GM04503 (cell line): ENCODE measurements at regions not wholly inside any gene's neighbourhood (a gene's known extent, or its start where the extent isn't known, plus 50 kb on each side); places are given as distances from the start of the nearest gene placed in this dataset.

ENCODE experiments used
- DNase-seq: peaks from one replicate; pipeline ENCODE4 v3.0.0-alpha.2; 2012; ENCODE audit warnings: low read depth

DNA sequence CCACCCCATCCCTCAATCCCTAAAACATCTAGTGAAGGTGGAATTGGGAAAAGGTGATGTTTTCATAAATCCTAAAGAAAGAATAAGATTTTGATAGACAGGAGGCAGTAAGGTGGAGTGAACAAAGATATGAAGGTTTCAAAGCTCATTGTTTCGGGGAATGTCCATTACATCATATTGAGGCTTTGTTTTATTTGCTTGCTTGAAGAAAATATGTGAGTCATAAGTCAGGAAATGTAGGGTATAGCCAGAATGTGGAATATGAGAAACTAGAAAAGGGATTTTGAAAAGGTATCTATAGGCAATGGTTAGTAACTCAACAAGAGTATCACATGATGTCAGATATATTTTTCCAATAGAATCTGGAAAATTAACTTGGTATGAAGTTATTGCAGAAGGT is 1178.5 kb upstream of the ACVR2A start:
- DNase-seq = no peak

DNA sequence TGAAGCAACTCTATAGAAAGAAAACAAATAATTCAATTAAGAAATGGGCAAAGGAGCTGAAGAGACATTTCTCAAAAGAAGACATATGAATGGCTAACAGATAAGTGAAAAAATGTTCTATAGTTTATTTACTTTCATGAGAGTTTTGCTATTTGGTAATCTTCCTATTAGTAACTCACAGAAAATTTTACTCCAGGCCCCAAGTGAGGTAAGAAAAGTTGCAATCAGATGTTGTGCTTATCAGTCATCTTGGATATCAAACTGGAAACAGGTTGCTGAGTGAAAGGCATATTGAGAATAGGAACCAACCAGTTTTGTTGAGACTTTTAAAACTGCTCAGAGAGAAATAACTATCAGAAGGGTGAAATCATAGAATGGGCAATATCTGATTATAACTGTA is 1179.0 kb upstream of the ACVR2A start:
- no peak for DNase-seq

DNA sequence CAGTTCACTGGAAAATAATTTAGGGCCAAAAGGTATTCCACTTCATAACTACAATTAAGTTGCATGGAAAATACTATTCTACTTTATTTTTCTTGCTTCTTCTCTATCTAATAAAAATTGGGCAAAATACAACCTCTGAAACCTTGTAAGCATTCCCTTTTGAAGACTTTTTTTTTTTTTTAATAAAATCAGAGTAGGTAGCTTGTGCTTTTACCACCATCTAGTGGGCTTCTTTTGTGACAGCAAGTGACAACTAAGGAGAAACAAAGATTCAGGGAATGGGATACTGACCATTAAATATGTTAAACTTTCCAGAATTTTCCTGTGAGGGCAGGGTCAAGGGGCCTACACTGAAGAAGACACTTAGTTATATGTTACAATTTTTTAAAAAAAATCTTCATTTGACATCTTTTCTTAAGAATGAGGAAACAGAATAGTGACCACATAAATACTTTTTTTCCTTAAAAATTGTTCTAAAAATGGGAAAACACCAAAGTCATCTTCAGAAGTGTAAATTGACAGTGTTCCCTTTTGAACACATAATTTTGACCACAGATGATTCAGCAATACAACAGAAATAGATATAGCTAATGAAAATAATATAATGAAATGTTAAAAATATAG is 1183.2 kb upstream of the ACVR2A start:
- DNase-seq = no peak

DNA sequence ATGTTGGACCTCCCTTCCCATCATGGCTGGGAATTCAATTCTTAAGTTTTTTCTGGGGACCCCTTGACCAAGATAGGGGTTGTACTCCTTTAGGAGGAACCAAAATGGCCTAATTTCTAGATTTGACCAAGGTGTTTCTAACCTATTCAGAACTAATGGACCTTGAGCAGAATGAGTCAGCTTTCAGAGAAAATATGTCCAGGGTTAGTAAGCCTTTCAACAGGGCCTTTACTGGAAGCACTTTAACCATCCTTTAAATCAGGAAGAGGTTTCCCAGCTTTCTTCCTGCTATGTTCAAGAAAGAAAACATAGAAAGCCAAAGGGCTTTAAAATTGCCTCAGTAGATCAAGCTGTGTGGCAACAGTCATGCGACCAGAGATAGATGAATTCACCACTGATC is 1184.9 kb upstream of the ACVR2A start:
- DNase-seq = no peak

DNA sequence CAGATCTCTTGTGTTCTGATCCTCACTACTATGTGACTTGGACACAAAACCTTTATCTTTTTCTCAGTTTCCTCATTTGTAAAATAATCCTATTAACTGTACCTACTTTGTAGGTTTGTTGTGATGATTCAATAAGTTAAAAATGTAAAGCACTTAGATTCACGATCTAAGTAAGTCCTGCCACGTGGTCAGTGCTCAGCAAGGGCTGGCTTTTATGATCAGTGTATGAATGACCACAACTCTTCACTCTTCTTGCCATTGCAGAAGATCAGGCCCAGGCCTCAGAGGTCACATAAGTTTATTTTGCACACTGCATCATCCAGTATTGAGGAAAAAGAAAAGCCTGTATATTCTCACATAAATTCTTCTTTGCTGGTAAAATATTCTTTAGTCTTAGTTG is 1192.5 kb upstream of the ACVR2A start:
- DNase-seq = no peak

DNA sequence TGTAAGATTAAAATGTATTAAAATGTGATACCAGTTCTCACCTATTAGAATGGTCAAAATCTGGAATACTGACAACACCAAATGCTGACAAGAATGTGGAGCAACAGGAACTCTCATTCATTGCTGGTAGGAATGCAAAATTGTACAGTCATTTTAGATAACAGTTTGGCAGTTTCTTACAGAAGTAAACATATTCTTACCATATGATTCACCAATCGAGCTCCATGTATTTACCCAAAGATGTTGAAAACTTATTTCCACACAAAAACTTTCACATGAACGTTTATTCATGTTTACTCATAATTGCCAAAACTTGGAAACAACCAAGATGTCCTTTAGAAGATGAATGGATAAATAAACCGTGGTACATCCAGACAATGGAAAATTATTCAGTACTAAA is 1193.5 kb upstream of the ACVR2A start:
- no peak for DNase-seq

DNA sequence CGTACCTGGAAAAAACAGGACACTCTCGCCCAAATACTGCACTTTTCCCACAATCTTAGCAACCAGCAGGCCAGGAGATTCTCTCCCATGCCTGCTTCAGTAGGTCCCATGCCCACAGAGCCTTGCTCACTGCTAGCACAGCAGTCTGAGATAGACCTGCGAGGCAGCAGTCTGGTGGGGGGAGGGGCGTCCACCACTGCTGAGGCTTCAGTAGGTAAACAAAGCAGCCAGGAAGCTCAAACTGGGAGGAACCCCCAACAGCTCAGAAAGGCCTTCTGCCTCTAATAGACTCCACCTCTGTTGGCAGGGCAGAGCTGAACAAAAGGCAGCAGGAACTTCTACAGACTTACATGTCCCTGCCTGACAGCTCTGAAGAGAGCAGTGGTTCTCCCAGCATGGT is 1202.8 kb upstream of the ACVR2A start:
- DNase-seq = no peak

DNA sequence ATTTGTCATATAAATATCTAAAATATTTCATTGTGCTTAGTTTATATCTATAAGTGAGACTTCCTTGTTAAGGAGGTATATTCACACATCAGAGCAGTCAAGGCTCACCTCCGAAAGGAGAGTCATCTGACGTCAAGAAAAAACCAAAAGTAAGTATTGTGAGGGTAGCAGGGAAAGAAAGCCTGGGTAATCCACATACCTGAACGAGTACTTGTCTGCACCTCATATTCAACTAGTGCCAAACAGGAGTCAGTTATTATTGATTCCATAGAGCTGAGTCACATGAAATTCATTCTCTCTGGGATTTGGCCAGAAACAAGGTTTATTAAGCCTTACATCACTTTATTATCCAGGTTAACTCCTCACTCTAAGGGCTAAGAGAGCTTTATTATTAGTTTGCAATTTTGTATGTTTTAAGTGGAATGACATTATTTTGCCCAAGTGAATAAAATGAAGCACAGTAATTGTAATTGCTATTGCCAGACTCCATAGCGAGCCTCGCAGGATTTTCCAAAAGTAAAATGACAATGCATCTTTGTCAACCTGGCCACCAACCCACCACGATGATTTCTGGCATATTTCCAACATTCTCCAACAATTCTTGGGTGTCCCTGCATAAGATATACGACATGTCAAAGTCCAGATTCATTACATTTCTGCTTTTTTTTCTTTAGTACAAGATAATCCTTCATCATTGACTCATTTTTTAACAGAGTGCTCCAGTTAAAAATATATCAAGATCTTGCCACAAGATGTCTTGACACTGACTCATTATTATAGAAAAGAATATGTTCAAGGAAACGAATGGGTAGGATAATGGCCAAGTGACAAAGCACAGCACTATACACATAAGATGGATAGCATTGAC is 1210.4 kb upstream of the ACVR2A start:
- peak; percentile 23 for DNase-seq

DNA sequence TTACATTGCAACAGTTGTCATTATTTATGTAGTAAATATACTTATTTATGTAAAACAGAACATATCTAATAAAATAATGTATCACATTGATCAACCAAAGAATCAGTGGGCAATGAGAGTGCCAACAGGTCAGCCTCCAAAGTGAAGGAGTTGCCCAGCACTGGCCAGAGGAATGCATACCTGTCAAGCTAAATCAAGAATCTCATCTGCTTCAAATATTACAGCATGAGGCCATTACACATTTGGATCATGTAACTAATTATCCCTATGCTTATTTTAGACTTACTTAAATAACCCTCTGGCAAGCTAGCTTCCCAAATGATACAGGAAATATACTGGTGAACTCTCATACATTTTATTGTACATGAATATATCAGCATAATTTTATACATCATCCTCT is 1211.7 kb upstream of the ACVR2A start:
- no peak for DNase-seq

DNA sequence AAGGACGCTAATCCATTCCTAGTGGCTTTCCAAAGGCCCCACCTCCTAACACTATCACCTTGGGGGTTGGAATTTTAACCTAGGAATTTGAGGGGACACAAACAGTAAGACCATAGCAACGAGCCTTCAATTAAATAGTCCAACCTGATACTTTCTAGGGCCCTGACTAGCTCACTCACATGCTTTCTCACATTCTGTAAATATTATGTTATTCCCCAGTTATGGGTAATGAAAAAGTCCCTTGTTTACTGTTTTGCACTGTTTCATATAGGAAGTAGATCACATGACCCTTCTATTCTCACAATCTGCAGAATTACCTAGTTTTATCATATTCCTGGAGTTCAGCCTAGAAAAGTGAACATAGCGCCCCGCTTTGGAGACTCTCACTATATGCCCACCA is 1212.1 kb upstream of the ACVR2A start:
- no peak for DNase-seq

DNA sequence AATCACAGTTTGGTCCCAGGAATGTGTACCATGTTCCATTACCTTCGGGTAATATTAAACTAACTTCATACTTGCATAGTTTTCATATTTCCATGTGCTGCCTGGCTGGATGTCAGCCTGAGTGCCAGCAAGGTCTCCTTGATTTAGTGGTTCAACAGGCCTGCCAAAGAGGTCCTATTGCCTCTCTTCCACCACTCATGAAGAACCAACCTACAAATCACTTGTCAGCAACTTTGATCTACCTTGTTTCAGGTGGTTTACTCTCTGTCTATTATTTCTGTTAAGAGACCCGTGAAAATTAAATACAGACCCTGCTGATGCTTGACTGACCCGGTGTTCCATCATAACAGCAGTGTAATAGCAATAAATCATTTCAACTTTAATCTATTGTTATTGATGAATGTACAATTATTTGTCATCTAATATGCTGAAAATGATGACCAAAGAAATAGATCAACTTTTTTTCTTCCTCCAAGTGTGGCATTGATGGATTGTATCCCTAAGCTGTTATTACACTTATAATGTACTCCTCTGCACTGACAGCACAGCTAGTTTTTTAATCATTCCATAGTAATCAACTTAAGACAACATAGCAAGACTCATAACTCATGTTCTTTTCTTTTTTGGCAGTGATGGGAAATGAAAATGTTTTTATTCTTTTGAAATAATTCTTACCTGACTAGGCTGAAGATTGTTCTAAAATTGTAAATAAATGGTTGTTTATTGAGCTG is 1220.2 kb upstream of the ACVR2A start:
- no peak for DNase-seq

DNA sequence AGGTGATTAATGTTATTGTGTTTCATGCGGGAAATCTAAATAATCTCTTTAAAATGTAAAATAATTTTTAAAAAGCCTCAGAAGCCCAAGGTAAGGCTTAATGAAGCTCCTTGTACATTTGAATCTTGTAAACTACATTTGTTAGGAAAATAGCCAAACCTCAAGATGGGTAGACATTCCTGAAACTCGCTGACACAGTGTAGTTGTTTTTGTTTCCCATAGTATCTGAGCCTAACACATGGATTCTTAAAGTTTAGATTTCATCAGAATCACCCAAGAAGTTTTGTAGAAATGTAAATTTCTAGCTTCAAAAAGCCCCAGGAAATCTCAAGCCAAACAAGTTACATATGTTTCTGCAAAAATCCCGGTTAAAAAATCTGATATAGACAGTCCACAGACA is 1221.1 kb upstream of the ACVR2A start:
- DNase-seq = no peak

DNA sequence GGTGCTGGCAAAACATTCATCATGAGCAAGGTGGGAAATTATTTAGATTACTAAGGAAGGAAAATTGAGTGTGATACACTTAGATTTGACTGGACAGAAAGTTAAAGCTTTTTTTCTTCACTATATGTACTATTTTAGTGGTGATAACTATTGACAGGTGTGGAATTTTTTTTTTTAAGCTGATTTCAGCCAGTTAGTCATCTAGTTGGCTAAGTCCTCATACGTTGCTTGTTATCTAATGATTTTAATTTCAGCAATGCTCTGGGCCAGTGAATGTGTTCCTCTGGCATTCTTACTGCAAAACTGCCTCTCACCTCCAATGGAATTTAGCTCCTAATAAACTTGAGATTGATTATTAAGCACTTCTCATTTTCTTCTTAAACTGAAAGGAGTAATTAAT is 1223.2 kb upstream of the ACVR2A start:
- no peak for DNase-seq

DNA sequence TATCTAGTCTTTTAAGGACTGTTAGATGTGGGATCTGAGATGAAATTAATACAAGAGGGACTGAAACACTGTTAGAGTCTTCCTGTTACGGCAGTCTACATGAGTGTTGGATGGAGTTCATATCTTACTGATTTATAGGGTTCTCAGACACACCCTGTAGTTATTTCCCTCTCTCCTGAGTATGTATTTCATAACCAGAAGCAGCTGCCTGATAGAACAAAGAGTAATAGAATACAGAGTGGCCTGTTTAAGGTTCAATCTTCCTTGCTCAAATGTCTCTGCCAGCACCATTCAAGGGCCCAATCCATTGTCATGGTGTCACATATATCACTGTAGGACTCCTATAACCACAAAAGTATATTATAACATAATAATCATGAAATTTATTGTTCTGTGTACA is 1229.1 kb upstream of the ACVR2A start:
- DNase-seq = no peak

DNA sequence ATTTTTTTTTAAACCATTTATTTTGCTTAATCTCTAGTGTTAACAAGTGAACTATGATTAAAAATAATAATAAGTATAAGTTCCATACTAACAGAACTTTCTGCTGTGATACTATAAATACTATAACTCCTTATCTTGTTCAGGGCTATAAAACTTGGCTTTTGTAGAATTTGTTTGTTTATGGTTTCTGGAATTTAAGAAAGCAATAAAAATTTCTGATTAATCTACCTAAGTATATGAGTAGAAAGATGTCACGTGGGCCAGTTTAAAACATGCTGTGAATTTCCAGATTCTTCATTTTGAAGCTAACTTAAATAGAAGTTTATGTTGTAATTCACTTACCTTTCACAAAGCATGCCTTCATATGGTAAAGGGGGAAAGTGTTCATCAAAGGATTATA is 1236.3 kb upstream of the ACVR2A start:
- DNase-seq = no peak

DNA sequence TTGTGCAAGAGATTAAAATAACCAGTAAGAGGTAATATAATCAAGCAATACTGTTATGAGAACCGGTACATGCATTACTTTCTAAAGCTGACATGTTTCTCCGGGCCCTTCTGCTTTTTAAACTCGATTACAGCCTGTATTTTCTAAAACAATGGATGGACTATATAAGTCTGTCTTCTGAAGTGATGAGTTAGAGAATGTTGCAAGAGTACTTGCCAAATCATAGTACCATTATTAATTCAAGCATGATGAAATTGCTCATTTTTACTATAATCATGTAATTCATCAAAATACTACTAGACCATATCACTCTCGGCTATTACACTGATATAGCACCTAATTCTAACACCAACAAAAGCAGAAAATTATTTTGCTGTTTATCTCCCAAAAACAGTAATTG is 1240.3 kb upstream of the ACVR2A start:
- no peak for DNase-seq

DNA sequence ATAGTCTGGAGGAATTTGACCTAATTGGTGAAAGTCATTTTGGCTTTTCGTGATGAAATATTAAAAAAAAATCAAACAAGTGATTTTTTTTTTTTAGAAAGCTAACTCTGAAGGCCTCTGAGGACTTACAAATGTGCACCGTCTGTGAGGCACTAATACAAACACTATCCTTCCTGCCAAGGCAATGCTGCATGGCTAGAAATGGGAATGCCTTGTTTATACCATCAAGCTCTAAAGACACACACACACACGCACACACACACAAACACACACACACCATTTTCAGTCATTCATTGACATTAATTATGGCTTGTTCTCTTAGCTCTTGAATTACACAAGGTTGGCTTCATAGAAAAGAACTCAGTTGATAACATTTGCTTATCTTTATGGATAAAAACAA is 1242.0 kb upstream of the ACVR2A start:
- no peak for DNase-seq

DNA sequence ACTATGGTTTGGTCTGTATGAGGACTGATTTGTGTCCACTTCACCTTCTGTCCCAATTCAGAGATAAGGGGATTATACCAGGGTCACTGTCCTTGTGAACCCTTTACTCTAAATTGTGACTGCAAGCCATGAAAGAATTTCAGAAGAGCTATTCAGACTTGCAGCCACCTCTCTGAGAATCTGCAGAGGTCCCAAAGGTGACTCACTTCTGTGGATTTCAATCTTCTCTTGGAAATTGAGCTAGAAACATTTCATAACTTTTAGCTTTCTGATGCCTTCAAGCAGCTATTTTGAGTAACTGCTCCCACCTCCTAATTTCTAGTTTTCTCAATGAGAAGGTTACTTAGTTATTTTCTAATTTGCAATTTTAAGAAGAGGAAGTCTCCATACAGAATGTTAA is 1242.4 kb upstream of the ACVR2A start:
- DNase-seq = no peak

DNA sequence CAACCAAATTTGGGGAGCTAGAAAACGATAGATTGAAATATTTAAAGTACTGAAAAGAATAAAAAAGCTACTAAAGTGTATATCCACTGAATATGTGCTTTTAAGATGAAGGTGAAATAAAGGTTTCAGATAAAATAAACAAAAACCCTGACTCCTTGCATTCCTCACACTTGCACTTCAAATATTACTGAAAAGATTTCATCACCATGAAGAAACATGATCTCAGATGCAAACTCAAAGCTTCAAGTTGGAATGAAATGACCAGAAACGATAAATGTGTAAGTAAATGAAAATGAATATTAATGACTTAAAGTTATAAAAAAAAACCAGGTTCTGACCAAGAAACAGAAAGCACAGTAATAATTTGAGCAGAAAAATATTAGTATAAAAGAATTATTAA is 1246.0 kb upstream of the ACVR2A start:
- DNase-seq = no peak

DNA sequence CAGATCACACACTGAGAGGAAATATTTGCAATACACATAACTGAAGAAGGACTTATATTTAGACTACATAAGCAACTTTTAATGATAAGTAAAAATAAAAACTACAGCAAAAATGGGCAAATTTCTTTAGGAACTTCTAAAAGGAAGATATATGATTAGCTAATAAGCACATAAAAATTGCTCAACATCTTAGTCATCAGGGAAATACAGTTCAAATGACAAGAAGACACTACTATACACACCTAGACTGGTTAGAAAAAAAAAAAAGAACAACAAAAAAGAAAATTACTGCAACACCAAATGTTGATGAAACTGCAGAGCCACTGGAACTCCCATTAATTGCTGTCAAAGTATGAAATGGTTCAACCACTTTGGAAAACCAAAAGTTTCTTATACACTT is 1247.5 kb upstream of the ACVR2A start:
- no peak for DNase-seq

DNA sequence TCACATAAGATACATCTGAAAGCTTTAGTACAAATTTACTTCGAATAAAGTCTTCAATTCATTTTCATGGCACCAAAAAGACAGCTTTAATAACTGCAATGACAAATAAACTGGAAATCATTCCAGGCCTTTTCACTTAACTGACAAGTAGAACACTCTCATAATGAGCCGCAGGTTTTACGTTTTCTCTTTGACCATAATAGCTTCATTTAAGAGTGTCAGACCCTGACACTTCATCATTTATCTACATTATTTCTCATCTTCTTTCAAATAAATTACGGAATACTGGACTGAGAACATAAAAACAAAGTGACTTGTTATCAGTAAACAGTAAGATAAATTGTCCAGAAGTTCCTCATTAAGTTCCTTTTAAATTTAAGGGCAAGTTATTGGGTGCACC is 1252.9 kb upstream of the ACVR2A start:
- DNase-seq = no peak

DNA sequence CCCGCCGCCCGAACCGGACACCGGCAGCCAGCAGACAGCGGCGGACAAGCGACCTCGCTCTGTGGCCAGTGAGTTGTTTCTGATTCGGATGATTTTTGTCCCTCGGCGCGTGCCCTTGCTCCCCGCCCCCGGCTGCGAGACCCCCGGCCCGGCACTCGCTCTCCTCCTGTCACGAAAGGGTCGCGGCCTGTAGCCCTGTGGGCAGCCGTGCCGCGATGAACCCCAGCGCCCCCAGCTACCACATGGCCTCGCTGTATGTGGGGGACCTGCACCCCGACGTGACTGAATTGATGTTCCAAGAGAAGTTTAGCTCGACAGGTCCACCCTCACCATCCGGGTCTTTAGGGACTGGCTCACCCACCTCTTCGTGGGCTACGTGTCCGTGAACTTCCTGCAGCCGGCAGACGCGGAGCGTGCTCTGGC is 1257.5 kb upstream of the ACVR2A start:
- DNase-seq = no peak

DNA sequence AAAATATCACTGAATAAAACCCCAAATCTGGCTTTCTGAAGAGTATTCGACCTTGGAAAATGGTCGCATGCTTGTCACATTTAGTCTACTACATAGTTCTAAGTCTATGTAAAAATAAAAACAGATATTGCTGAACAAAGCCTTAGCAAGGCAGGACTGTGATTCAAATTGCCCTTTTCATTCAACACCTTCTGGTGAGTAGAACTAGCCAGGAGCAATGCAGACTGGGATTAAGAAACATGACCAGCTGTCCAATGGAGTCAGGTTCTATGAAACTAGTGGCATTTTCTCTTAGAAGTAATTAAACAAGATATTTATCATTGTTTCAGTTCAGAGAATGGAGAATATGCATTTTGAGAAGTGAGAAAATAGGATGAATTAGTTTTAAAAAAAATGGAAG is 1260.5 kb upstream of the ACVR2A start:
- DNase-seq = no peak
